ENCODE measurements at regions not wholly inside any gene's neighbourhood (a gene's known extent, or its start where the extent isn't known, plus 50 kb on each side); places are given as distances from the start of the nearest gene placed in this dataset.

GRCh38 chr18:37937287-37937686, 371.7 kb upstream of the CELF4 start:
- H3K27me3 ChIP-seq (ENCODE audit: control insufficient read depth, insufficient read depth, low read length) = no peaks in the 10 kb centered on the region
- 71% methylated on average over 6 of the region's 6 CpGs for WGBS (ENCODE audit: insufficient coverage)
- no peaks in the 10 kb centered on the region for H3K36me3 ChIP-seq (ENCODE audit: control insufficient read depth, insufficient read depth, low read length)
- H3K4me1 ChIP-seq (ENCODE audit: control insufficient read depth, insufficient read depth, low read length) = no peaks in the 10 kb centered on the region
- H3K9me3 ChIP-seq (ENCODE audit: control insufficient read depth, insufficient read depth, low read length) = no peaks in the 10 kb centered on the region
- H3K4me3 ChIP-seq (ENCODE audit: low read depth, low read length) = no peak overlapping the region
- DNase-seq (ENCODE audit: low read depth in 4 of 6, low spot score in 6 of 6) = no peak
- H3K27ac ChIP-seq (ENCODE audit: low read depth, low read length) = no peak overlapping the region

- Histone ChIP-seq H3K27ac (ENCODE audit: low read depth, low read length) (no peak overlapping the region), H3K27me3 (ENCODE audit: control insufficient read depth, insufficient read depth, low read length) (no peaks in the 10 kb centered on the region), H3K4me3 (ENCODE audit: low read depth, low read length) (no peak overlapping the region), H3K9me3 (ENCODE audit: control insufficient read depth, insufficient read depth, low read length) (no peaks in the 10 kb centered on the region), H3K36me3 (ENCODE audit: control insufficient read depth, insufficient read depth, low read length) (no peaks in the 10 kb centered on the region), H3K4me1 (ENCODE audit: control insufficient read depth, insufficient read depth, low read length) (no peaks in the 10 kb centered on the region)
- DNase-seq (ENCODE audit: low read depth in 4 of 6, low spot score in 6 of 6) = no peak
- WGBS (ENCODE audit: insufficient coverage) = 86% methylated on average over 2 of the region's 2 CpGs
Measured at GRCh38 chr18:37935086-37935485, 369.5 kb upstream of the CELF4 start.

- H3K27ac ChIP-seq (ENCODE audit: low read depth, low read length) = no peak overlapping the region
- WGBS (ENCODE audit: insufficient coverage) = no CpG with 5 or more reads among the region's 4 CpGs
- no peak overlapping the region for H3K4me3 ChIP-seq (ENCODE audit: low read depth, low read length)
- no peaks in the 10 kb centered on the region for H3K9me3 ChIP-seq (ENCODE audit: control insufficient read depth, insufficient read depth, low read length)
- no peaks in the 10 kb centered on the region for H3K4me1 ChIP-seq (ENCODE audit: control insufficient read depth, insufficient read depth, low read length)
- DNase-seq (ENCODE audit: low read depth in 4 of 6, low spot score in 6 of 6) = no peak
- no peaks in the 10 kb centered on the region for H3K27me3 ChIP-seq (ENCODE audit: control insufficient read depth, insufficient read depth, low read length)
- H3K36me3 ChIP-seq (ENCODE audit: control insufficient read depth, insufficient read depth, low read length) = no peaks in the 10 kb centered on the region
Measured at GRCh38 chr18:37930640-37931039, 365.0 kb upstream of the CELF4 start.

- no peaks in the 10 kb centered on the region for H3K4me1 ChIP-seq (ENCODE audit: control insufficient read depth, insufficient read depth, low read length)
- no peaks in the 10 kb centered on the region for H3K9me3 ChIP-seq (ENCODE audit: control insufficient read depth, insufficient read depth, low read length)
- H3K27me3 ChIP-seq (ENCODE audit: control insufficient read depth, insufficient read depth, low read length) = no peaks in the 10 kb centered on the region
- H3K4me3 ChIP-seq (ENCODE audit: low read depth, low read length) = no peak overlapping the region
- no peak overlapping the region for H3K27ac ChIP-seq (ENCODE audit: low read depth, low read length)
- no peak for DNase-seq (ENCODE audit: low read depth in 4 of 6, low spot score in 6 of 6)
- H3K36me3 ChIP-seq (ENCODE audit: control insufficient read depth, insufficient read depth, low read length) = no peaks in the 10 kb centered on the region
Measured at GRCh38 chr18:37922162-37922561, 356.6 kb upstream of the CELF4 start.

- Histone ChIP-seq H3K27me3 (ENCODE audit: control insufficient read depth, insufficient read depth, low read length) (no peaks in the 10 kb centered on the region), H3K4me3 (ENCODE audit: low read depth, low read length) (no peak overlapping the region), H3K27ac (ENCODE audit: low read depth, low read length) (no peak overlapping the region), H3K36me3 (ENCODE audit: control insufficient read depth, insufficient read depth, low read length) (no peaks in the 10 kb centered on the region), H3K4me1 (ENCODE audit: control insufficient read depth, insufficient read depth, low read length) (no peaks in the 10 kb centered on the region), H3K9me3 (ENCODE audit: control insufficient read depth, insufficient read depth, low read length) (no peaks in the 10 kb centered on the region)
- 100% methylated on average over 3 of the region's 4 CpGs for WGBS (ENCODE audit: insufficient coverage)
- no peak for DNase-seq (ENCODE audit: low read depth in 4 of 6, low spot score in 6 of 6)
Measured at GRCh38 chr18:37920865-37921264, 355.3 kb upstream of the CELF4 start.

- Histone ChIP-seq H3K27ac (ENCODE audit: low read depth, low read length) (no peak overlapping the region), H3K9me3 (ENCODE audit: control insufficient read depth, insufficient read depth, low read length) (peaks cover 3% of the 10 kb centered on the region), H3K27me3 (ENCODE audit: control insufficient read depth, insufficient read depth, low read length) (no peaks in the 10 kb centered on the region), H3K4me1 (ENCODE audit: control insufficient read depth, insufficient read depth, low read length) (no peaks in the 10 kb centered on the region), H3K36me3 (ENCODE audit: control insufficient read depth, insufficient read depth, low read length) (no peaks in the 10 kb centered on the region), H3K4me3 (ENCODE audit: low read depth, low read length) (no peak overlapping the region)
- WGBS (ENCODE audit: insufficient coverage) = no CpG with 5 or more reads among the region's 1 CpG
- no peak for DNase-seq (ENCODE audit: low read depth in 4 of 6, low spot score in 6 of 6)
Measured at GRCh38 chr18:37913051-37913450, 347.5 kb upstream of the CELF4 start.

GRCh38 chr18:37902344-37902743, 336.7 kb upstream of the CELF4 start:
- H3K27me3 ChIP-seq (ENCODE audit: control insufficient read depth, insufficient read depth, low read length) = no peaks in the 10 kb centered on the region
- DNase-seq (ENCODE audit: low read depth in 4 of 6, low spot score in 6 of 6) = no peak
- no peak overlapping the region for H3K4me3 ChIP-seq (ENCODE audit: low read depth, low read length)
- H3K4me1 ChIP-seq (ENCODE audit: control insufficient read depth, insufficient read depth, low read length) = no peaks in the 10 kb centered on the region
- no peaks in the 10 kb centered on the region for H3K36me3 ChIP-seq (ENCODE audit: control insufficient read depth, insufficient read depth, low read length)
- WGBS (ENCODE audit: insufficient coverage) = 100% methylated on average over 2 of the region's 2 CpGs
- H3K27ac ChIP-seq (ENCODE audit: low read depth, low read length) = no peak overlapping the region
- H3K9me3 ChIP-seq (ENCODE audit: control insufficient read depth, insufficient read depth, low read length) = no peaks in the 10 kb centered on the region

GRCh38 chr18:37900326-37900725, 334.7 kb upstream of the CELF4 start:
- Histone ChIP-seq H3K27ac (ENCODE audit: low read depth, low read length) (no peak overlapping the region), H3K9me3 (ENCODE audit: control insufficient read depth, insufficient read depth, low read length) (no peaks in the 10 kb centered on the region), H3K36me3 (ENCODE audit: control insufficient read depth, insufficient read depth, low read length) (no peaks in the 10 kb centered on the region), H3K4me3 (ENCODE audit: low read depth, low read length) (no peak overlapping the region), H3K4me1 (ENCODE audit: control insufficient read depth, insufficient read depth, low read length) (no peaks in the 10 kb centered on the region), H3K27me3 (ENCODE audit: control insufficient read depth, insufficient read depth, low read length) (no peaks in the 10 kb centered on the region)
- DNase-seq (ENCODE audit: low read depth in 4 of 6, low spot score in 6 of 6) = no peak
- 71% methylated on average over 1 of the region's 2 CpGs for WGBS (ENCODE audit: insufficient coverage)

GRCh38 chr18:37889963-37890362, 324.4 kb upstream of the CELF4 start:
- no peaks in the 10 kb centered on the region for H3K9me3 ChIP-seq (ENCODE audit: control insufficient read depth, insufficient read depth, low read length)
- H3K4me3 ChIP-seq (ENCODE audit: low read depth, low read length) = no peak overlapping the region
- 70% methylated on average over 3 of the region's 5 CpGs for WGBS (ENCODE audit: insufficient coverage)
- H3K4me1 ChIP-seq (ENCODE audit: control insufficient read depth, insufficient read depth, low read length) = no peaks in the 10 kb centered on the region
- H3K36me3 ChIP-seq (ENCODE audit: control insufficient read depth, insufficient read depth, low read length) = no peaks in the 10 kb centered on the region
- H3K27ac ChIP-seq (ENCODE audit: low read depth, low read length) = no peak overlapping the region
- DNase-seq (ENCODE audit: low read depth in 4 of 6, low spot score in 6 of 6) = no peak
- no peaks in the 10 kb centered on the region for H3K27me3 ChIP-seq (ENCODE audit: control insufficient read depth, insufficient read depth, low read length)

GRCh38 chr18:37874721-37875120, 309.1 kb upstream of the CELF4 start:
- Histone ChIP-seq H3K4me1 (ENCODE audit: control insufficient read depth, insufficient read depth, low read length) (peaks cover 3% of the 10 kb centered on the region), H3K27me3 (ENCODE audit: control insufficient read depth, insufficient read depth, low read length) (no peaks in the 10 kb centered on the region), H3K36me3 (ENCODE audit: control insufficient read depth, insufficient read depth, low read length) (no peaks in the 10 kb centered on the region), H3K4me3 (ENCODE audit: low read depth, low read length) (no peak overlapping the region), H3K9me3 (ENCODE audit: control insufficient read depth, insufficient read depth, low read length) (no peaks in the 10 kb centered on the region), H3K27ac (ENCODE audit: low read depth, low read length) (no peak overlapping the region)
- 86% methylated on average over 1 of the region's 1 CpG for WGBS (ENCODE audit: insufficient coverage)
- no peak for DNase-seq (ENCODE audit: low read depth in 4 of 6, low spot score in 6 of 6)
